K562 (cell line): ENCODE measurements at regions not wholly inside any gene's neighbourhood (a gene's known extent, or its start where the extent isn't known, plus 50 kb on each side); places are given as distances from the start of the nearest gene placed in this dataset.

Experiments
- ATAC-seq: fragments of 200-7000 bp; cut with Tn5 transposase; 3 replicates; pipeline ENCODE4 v1.9.1; 2020; ENCODE audit warnings: moderate library complexity
- BruUV-seq: library from RNA; stranded (reverse); fragments of 400-500 nt; replicated peaks from 2 replicates; lab custom pipeline; 2021; lab: Mats Ljungman, UMichigan
- CTCF ChIA-PET: fragments of 300-600 bp; formaldehyde crosslinking; extraction: SDS; loops from one replicate; lab custom pipeline; 2021; ENCODE audit warnings: low intra/inter-chr PET ratio; lab: Yijun Ruan, JAX
- POLR2A ChIA-PET: fragments of 300-600, 350-650 bp; sonication (Branson Sonifier 250); formaldehyde crosslinking; extraction: SDS; loops from one replicate; lab custom pipeline; 2021; ENCODE audit warnings: antibody characterized with exemption, inconsistent platforms; lab: Yijun Ruan, JAX
- DNase-seq, 4 experiments: peaks; one replicate each; pipeline versions ENCODE4 v3.0.0 to v3.0.0-alpha.2; 2011 to 2018; ENCODE audit warnings: low spot score in 3 of 4, mixed read lengths in 3 of 4; ENCODE audit errors: extremely low read depth in 1 of 4
- FAIRE-seq: peaks from 2 replicates; lab custom pipeline; 2011; peaks lifted over from hg19 to GRCh38; lab: Jason Lieb, UNC
- H2AFZ ChIP-seq: 2 replicates; pipeline ENCODE4 v1.6.0; 2011; ENCODE audit warnings: low read depth, low read length, control low read depth, inconsistent platforms
- H3K27ac ChIP-seq: fragments of 200-600 bp; 3 replicates; pipeline ENCODE4 v1.8.0; 2011; ENCODE audit warnings: low read depth, mild to moderate bottlenecking, control low read depth, inconsistent platforms, low read length, moderate library complexity, mixed read lengths; ENCODE audit errors: extremely low read depth
- H3K27me3 ChIP-seq, 2 experiments: fragments of 300-600 bp in 1 of 2; 2 replicates in 1 of 2; 3 replicates in 1 of 2; pipeline versions ENCODE4 v1.6.0 to v1.8.0; 2011; ENCODE audit warnings: inconsistent platforms in 2 of 2, low read length in 2 of 2, mild to moderate bottlenecking in 1 of 2, mixed read lengths in 1 of 2, moderate library complexity in 1 of 2; ENCODE audit not compliant: control insufficient read depth in 2 of 2, insufficient read depth in 2 of 2
- H3K36me3 ChIP-seq: fragments of 300-600 bp; 3 replicates; pipeline ENCODE4 v1.8.0; 2011; ENCODE audit warnings: mild to moderate bottlenecking, low read length, inconsistent platforms; ENCODE audit not compliant: control insufficient read depth, insufficient read depth
- H3K4me1 ChIP-seq, 2 experiments: fragments of 200-600 bp in 1 of 2; replicated peaks in 1 of 2; 2 replicates in 1 of 2; 3 replicates in 1 of 2; pipeline versions ENCODE4 v1.5.1 to v1.8.0; 2011; ENCODE audit warnings: inconsistent platforms in 2 of 2, low read length in 2 of 2, mild to moderate bottlenecking in 1 of 2, mixed read lengths in 1 of 2, moderate library complexity in 1 of 2; ENCODE audit not compliant: control insufficient read depth in 2 of 2, insufficient read depth in 2 of 2
- H3K4me2 ChIP-seq: 2 replicates; pipeline ENCODE4 v1.6.1; 2011; ENCODE audit warnings: low read length, control low read depth, inconsistent platforms, mixed read lengths; ENCODE audit not compliant: insufficient read depth
- H3K4me3 ChIP-seq: fragments of 200-600 bp; sonication (generic), shearing (Covaris generic); 2 replicates; pipeline ENCODE4 v1.5.1; 2016; ENCODE audit warnings: control low read depth, inconsistent platforms
- H3K79me2 ChIP-seq: fragments of 200-600 bp; 3 replicates; pipeline ENCODE4 v1.8.0; 2011; ENCODE audit warnings: low read length, inconsistent platforms; ENCODE audit not compliant: control insufficient read depth, insufficient read depth
- H3K9ac ChIP-seq, 2 experiments: 2 replicates each; pipeline versions ENCODE4 v1.6.0 to v1.6.1; 2011; ENCODE audit warnings: low read depth in 2 of 2, low read length in 2 of 2, control low read depth in 1 of 2, inconsistent platforms in 1 of 2, mild to moderate bottlenecking in 1 of 2, mixed read lengths in 1 of 2; ENCODE audit not compliant: insufficient read depth in 1 of 2
- H3K9me1 ChIP-seq: one replicate; pipeline ENCODE4 v1.6.0; 2011; ENCODE audit warnings: inconsistent platforms, mild to moderate bottlenecking, low read length, moderate library complexity; ENCODE audit not compliant: control insufficient read depth, insufficient read depth
- H3K9me3 ChIP-seq: replicated peaks from 2 replicates; pipeline ENCODE4 v1.5.1; 2011; ENCODE audit warnings: low read depth, low read length, inconsistent platforms; ENCODE audit not compliant: control insufficient read depth, insufficient read depth
- H4K20me1 ChIP-seq: replicated peaks from 2 replicates; pipeline ENCODE4 v1.6.1; 2011; ENCODE audit warnings: low read length, inconsistent platforms, mixed read lengths; ENCODE audit not compliant: control insufficient read depth, insufficient read depth
- KDM1A ChIP-seq, 2 experiments: fragments of 450-650 bp; IDR thresholded peaks; 2 replicates each; pipeline ENCODE4 v1.6.1; 2016; ENCODE audit warnings: mild to moderate bottlenecking in 2 of 2
- RBFOX2 ChIP-seq: fragments of 200-400 bp; formaldehyde crosslinking; IDR thresholded peaks from 2 replicates; pipeline ENCODE4 v1.6.1; 2017; ENCODE audit warnings: low read depth, mild to moderate bottlenecking, low read length, moderate library complexity
- WGBS: fragments of 100-300 bp; shearing (Covaris generic); methylation state at CpG from one replicate; pipeline ENCODE4 v1.1.6; 2016; ENCODE audit warnings: low coverage, mixed read lengths; ENCODE audit not compliant: insufficient coverage; ENCODE audit errors: missing lambda C conversion rate; 5-methylcytosine and 5-hydroxymethylcytosine counted together
- in situ Hi-C: fragments of 300-500 bp; cut with MboI; formaldehyde crosslinking; loops from 4 replicates; pipeline ENCODE4 v1.15.0; 2018; ENCODE audit warnings: inconsistent platforms, mixed read lengths
- intact Hi-C: fragments of 100-400 bp; cut with micrococcal nuclease; formaldehyde crosslinking; loops from 2 replicates; pipeline ENCODE4 v1.14.2; 2022
- TF ChIP-seq, protein P1 (sequence below): fragments of 450-650 bp; formaldehyde crosslinking; IDR thresholded peaks from 2 replicates; pipeline ENCODE4 v1.4.0; 2020; ENCODE audit warnings: mild to moderate bottlenecking, mixed read lengths
- TF ChIP-seq, protein P2 (sequence below): fragments of 250-450 bp; sonication (Bioruptor Pico); IDR thresholded peaks from 2 replicates; pipeline ENCODE4 v1.5.0; 2021

DNA sequence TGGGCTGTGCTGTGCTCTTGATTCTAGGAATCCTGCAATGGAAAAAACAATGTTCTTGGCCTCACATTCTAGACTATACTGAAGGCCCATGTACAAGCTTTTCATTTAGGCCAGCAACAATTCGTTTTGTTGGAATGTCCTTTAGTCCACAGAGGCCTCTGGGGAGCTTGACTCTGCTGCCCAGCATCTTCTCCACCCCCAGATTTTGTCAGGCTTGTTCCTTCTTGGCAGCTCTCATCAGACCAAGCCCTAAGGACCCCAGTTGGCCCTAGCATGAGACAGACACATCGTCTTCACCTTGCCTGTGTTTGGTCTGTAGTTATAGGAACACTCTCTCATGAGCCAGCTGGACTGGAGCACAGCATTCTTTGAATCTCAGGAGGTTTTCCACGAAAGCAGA lies 300.1 kb downstream of the VRK1 start:
- no peak for ATAC-seq
- Histone ChIP-seq H3K27ac (no peak overlapping the region), H4K20me1 (no peaks in the 10 kb centered on the region), H3K4me3 (no peak overlapping the region), H3K79me2 (no peaks in the 10 kb centered on the region), H3K27me3 (peaks cover 0 to 4% of the 10 kb centered on the region in 2 experiments; a peak in 1 of 5 replicates), H3K9ac (no peak overlapping the region), H3K4me1 (no peaks in the 10 kb centered on the region), H3K36me3 (no peaks in the 10 kb centered on the region), H2AFZ (no peak overlapping the region), H3K4me2 (no peak overlapping the region), H3K9me1 (no peaks in the 10 kb centered on the region), H3K9me3 (no peaks in the 10 kb centered on the region)
- TF ChIP-seq RBFOX2 (no peak), KDM1A (IDR thresholded peaks at IDR 0.05) (no peak)
- TF ChIP-seq, protein P1, sequence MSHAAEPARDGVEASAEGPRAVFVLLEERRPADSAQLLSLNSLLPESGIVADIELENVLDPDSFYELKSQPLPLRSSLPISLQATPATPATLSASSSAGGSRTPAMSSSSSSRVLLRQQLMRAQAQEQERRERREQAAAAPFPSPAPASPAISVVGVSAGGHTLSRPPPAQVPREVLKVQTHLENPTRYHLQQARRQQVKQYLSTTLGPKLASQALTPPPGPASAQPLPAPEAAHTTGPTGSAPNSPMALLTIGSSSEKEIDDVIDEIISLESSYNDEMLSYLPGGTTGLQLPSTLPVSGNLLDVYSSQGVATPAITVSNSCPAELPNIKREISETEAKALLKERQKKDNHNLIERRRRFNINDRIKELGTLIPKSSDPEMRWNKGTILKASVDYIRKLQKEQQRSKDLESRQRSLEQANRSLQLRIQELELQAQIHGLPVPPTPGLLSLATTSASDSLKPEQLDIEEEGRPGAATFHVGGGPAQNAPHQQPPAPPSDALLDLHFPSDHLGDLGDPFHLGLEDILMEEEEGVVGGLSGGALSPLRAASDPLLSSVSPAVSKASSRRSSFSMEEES = no peak
- TF ChIP-seq, protein P2, sequence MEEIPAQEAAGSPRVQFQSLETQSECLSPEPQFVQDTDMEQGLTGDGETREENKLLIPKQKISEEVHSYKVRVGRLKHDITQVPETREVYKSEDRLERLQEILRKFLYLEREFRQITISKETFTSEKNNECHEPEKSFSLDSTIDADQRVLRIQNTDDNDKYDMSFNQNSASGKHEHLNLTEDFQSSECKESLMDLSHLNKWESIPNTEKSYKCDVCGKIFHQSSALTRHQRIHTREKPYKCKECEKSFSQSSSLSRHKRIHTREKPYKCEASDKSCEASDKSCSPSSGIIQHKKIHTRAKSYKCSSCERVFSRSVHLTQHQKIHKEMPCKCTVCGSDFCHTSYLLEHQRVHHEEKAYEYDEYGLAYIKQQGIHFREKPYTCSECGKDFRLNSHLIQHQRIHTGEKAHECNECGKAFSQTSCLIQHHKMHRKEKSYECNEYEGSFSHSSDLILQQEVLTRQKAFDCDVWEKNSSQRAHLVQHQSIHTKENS = no peak
- in situ Hi-C loops (no loop called here), intact Hi-C loops (no loop called here)
- no TSS peak for BruUV-seq
- DNase-seq = no peak
- CTCF ChIA-PET = no interaction called here
- 2% methylated on average over 3 of the region's 3 CpGs for WGBS
- FAIRE-seq = no peak
- POLR2A ChIA-PET = interaction anchor here (1.4 kb wide), 1 partner anchor 11 kb away, joined by 3 read pairs; no protein-coding TSS in a partner anchor
